ENCODE measurements at regions not wholly inside any gene's neighbourhood (a gene's known extent, or its start where the extent isn't known, plus 50 kb on each side); places are given as distances from the start of the nearest gene placed in this dataset.

DNA sequence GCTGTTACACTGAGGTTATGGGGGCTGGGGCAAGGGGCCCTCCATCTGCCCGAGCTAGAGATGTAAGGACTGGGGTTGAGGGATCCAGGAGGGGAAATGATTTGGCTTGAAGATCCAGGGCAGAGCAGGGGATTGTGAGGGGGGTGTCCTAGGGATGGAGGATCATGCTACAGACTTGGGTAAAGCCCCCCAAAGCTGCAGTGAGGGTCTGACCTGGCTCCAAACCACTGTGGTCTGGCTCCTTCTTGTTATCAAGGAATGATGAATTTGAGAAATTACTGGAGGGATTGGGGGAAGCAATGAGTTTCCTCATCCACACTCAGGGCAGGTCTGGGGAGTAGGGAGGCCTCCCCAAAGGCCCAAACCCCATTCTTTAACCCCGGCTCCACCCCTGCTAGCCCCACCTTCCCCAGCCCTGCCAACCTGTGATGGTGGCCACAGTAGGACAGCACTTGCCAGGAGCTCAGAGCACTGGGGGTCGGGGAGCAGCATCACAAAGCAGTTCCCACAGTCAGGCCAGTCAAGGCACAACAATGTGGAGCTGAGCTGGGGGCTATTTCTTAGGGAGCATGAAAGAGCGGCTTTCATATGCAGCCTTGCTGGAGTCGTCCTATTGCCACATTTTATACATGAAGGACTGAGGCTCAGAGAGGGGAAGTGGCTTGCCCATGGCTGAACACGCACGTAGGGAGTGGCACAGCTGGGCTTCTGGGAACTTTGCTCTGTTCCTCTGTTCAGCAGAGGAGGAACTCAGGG, 165.5 kb downstream of the EFNB1 start:
- no peak overlapping the region for H2BK120ac ChIP-seq (ENCODE audit: low read depth, low read length)
- H4K5ac ChIP-seq (ENCODE audit: low read depth, low read length), result no peak overlapping the region
- no peak overlapping the region for H3K14ac ChIP-seq (replicated peaks; ENCODE audit: low read depth, low read length)
- H3K9me3 ChIP-seq (ENCODE audit: control insufficient read depth, insufficient read depth, low read length), result no peaks in the 10 kb centered on the region
- no peak overlapping the region for H2BK5ac ChIP-seq (ENCODE audit: low read depth, low read length, poor library complexity, severe bottlenecking)
- peaks cover 21% of the 10 kb centered on the region for H3K4me1 ChIP-seq (ENCODE audit: control insufficient read depth, insufficient read depth, low read length)
- dilution Hi-C loops (cut with HindIII; ENCODE audit: low sequenced_read_pairs, unreplicated experiment), result no loop called here
- no peak for ATAC-seq (ENCODE audit: low read depth)
- H2BK15ac ChIP-seq (ENCODE audit: low read depth, low read length), result no peak overlapping the region
- H3K9me1 ChIP-seq (ENCODE audit: insufficient read depth, low read length), result 0 out of 2 replicates have a peak, but pooled peaks cover 5% of the 10 kb centered on the region
- intact Hi-C loops (cut with micrococcal nuclease), result loop anchor here (10.0 kb wide), 1 partner anchor 230 kb away; no protein-coding TSS in a partner anchor
- H3K23ac ChIP-seq (ENCODE audit: low read depth, low read length), result no peak overlapping the region
- H2AK5ac ChIP-seq (ENCODE audit: low read depth, low read length), result no peak overlapping the region
- in situ Hi-C loops (cut with MboI; ENCODE audit: low sequenced_read_pairs), result no loop called here
- peaks cover 11% of the 10 kb centered on the region; the same call in 1 of the 2 replicates for H3K27me3 ChIP-seq (ENCODE audit: control insufficient read depth, insufficient read depth, low read length)
- H3K4ac ChIP-seq (ENCODE audit: low read depth, low read length), result no peak overlapping the region
- ChIA-PET CTCF (no interaction called here), POLR2A (ENCODE audit: unreplicated experiment) (no interaction called here)
- H3K4me2 ChIP-seq (ENCODE audit: low read depth, low read length), result no peak overlapping the region
- WGBS, 2 experiments (ENCODE audit: extremely low coverage in 2 of 2, insufficient read length in 1 of 2), result 83% methylated on average over 1 of the region's 7 CpGs; no CpG with 5 or more reads in 1 of the 2 experiments
- H4K8ac ChIP-seq (ENCODE audit: low read depth in 2 of 2, low read length in 2 of 2), result no peak overlapping the region
- H2AFZ ChIP-seq (replicated peaks; ENCODE audit: low read length, poor library complexity), result no peak overlapping the region
- no peak overlapping the region for H3K4me3 ChIP-seq (ENCODE audit: insufficient read depth, low read depth, low read length)
- TF ChIP-seq MAZ (IDR thresholded peaks at IDR 0.05; ENCODE audit: borderline replicate concordance, low read depth, low read length), result no peak
- TF ChIP-seq MXI1 (IDR thresholded peaks at IDR 0.05; ENCODE audit: borderline replicate concordance, low read depth, low read length), result no peak
- no peak for TF ChIP-seq FOS (IDR thresholded peaks at IDR 0.05; ENCODE audit: low read depth, low read length)
- TF ChIP-seq, protein P1, sequence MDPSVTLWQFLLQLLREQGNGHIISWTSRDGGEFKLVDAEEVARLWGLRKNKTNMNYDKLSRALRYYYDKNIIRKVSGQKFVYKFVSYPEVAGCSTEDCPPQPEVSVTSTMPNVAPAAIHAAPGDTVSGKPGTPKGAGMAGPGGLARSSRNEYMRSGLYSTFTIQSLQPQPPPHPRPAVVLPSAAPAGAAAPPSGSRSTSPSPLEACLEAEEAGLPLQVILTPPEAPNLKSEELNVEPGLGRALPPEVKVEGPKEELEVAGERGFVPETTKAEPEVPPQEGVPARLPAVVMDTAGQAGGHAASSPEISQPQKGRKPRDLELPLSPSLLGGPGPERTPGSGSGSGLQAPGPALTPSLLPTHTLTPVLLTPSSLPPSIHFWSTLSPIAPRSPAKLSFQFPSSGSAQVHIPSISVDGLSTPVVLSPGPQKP (IDR thresholded peaks at IDR 0.05; ENCODE audit: borderline replicate concordance, low read depth, low read length), result no peak
- no peak for TF ChIP-seq RCOR1 (IDR thresholded peaks at IDR 0.05; ENCODE audit: insufficient replicate concordance, low read length)
- TF ChIP-seq MAFK (IDR thresholded peaks at IDR 0.05; ENCODE audit: low read depth, low read length), result no peak
- no peak for TF ChIP-seq RFX5 (IDR thresholded peaks at IDR 0.05; ENCODE audit: low read depth, low read length)
- TF ChIP-seq NFE2L2 (IDR thresholded peaks at IDR 0.05; ENCODE audit: low read depth, low read length), result no peak
- TF ChIP-seq BHLHE40 (IDR thresholded peaks at IDR 0.05; ENCODE audit: low read depth, low read length), result no peak
- TF ChIP-seq, protein P2, sequence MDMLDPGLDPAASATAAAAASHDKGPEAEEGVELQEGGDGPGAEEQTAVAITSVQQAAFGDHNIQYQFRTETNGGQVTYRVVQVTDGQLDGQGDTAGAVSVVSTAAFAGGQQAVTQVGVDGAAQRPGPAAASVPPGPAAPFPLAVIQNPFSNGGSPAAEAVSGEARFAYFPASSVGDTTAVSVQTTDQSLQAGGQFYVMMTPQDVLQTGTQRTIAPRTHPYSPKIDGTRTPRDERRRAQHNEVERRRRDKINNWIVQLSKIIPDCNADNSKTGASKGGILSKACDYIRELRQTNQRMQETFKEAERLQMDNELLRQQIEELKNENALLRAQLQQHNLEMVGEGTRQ (IDR thresholded peaks at IDR 0.05; ENCODE audit: low read depth, low read length), result no peak
- TF ChIP-seq SMC3 (IDR thresholded peaks at IDR 0.05; ENCODE audit: low read depth, low read length), result no peak
- no peak for TF ChIP-seq CHD1 (IDR thresholded peaks at IDR 0.05; ENCODE audit: low read depth, low read length)
- no peak for TF ChIP-seq CEBPB (IDR thresholded peaks at IDR 0.05; ENCODE audit: low read depth, low read length)
- TF ChIP-seq RAD21 (IDR thresholded peaks at IDR 0.05; ENCODE audit: low read length), result no peak
- TF ChIP-seq POLR2A (IDR thresholded peaks at IDR 0.05; ENCODE audit: low read depth, low read length), result no peak
- no peaks in the 10 kb centered on the region for H3K36me3 ChIP-seq (ENCODE audit: control insufficient read depth, insufficient read depth, low read length)
- H3K27ac ChIP-seq (ENCODE audit: insufficient read depth, low read length), result no peak overlapping the region
- H4K91ac ChIP-seq (ENCODE audit: insufficient read depth, low read depth, low read length), result no peak overlapping the region
- no peak overlapping the region for H3K18ac ChIP-seq (ENCODE audit: low read depth, low read length)
- no peak overlapping the region for H3K9ac ChIP-seq (ENCODE audit: low read depth, low read length)
- no peak for DNase-seq
- BruUV-seq (replicated peaks), result no TSS peak
- H3K79me1 ChIP-seq (ENCODE audit: low read depth in 1 of 2, low read length in 2 of 2), result no peaks in the 10 kb centered on the region
- no peak overlapping the region for H2AK9ac ChIP-seq (replicated peaks; ENCODE audit: low read depth, low read length, poor library complexity)
- no peak overlapping the region for H2BK20ac ChIP-seq (ENCODE audit: low read depth, low read length)
- H3K56ac ChIP-seq (ENCODE audit: extremely low read depth, insufficient read depth, low read length), result no peak overlapping the region
- no peaks in the 10 kb centered on the region for H4K20me1 ChIP-seq (ENCODE audit: insufficient read depth, low read length)

Data from IMR-90 (cell line).